Vagina (tissue), 2 donors: ENCODE measurements at regions not wholly inside any gene's neighbourhood (a gene's known extent, or its start where the extent isn't known, plus 50 kb on each side); places are given as distances from the start of the nearest gene placed in this dataset.
"Not testable (repeated sequence)": the region's sequence is repeated elsewhere in the genome, so short reads cannot be mapped to it uniquely, and the experiment has no call there.

Experiments
- DNase-seq, 2 donors: peaks; one replicate each; pipeline ENCODE4 v3.0.0-alpha.2; 2017; ENCODE audit errors: extremely low spot score in 2 of 2
- H3K27ac ChIP-seq: fragments of 200-600 bp; sonication (generic); one replicate; pipeline ENCODE4 v1.5.1; 2019
- H3K27me3 ChIP-seq: fragments of 200-600 bp; sonication (generic); one replicate; pipeline ENCODE4 v1.5.1; 2019
- H3K36me3 ChIP-seq, 2 donors: fragments of 200-600 bp; sonication (generic); one replicate each; pipeline ENCODE4 v1.5.1; 2017 to 2019
- H3K4me1 ChIP-seq: fragments of 200-600 bp; sonication (generic); one replicate; pipeline ENCODE4 v1.5.1; 2019
- H3K4me3 ChIP-seq, 2 donors: fragments of 200-600 bp; sonication (generic); 1 replicate in 1 of 2; 2 replicates in 1 of 2; pipeline ENCODE4 v1.5.1; 2016 to 2019
- H3K9me3 ChIP-seq: fragments of 200-600 bp; sonication (generic); one replicate; pipeline ENCODE4 v1.5.1; 2019
- CTCF ChIP-seq, 3 experiments: fragments of 450-650 bp in 2 of 3; fragments of 200-600 bp in 1 of 3; sonication (generic) in 1 of 3; IDR thresholded peaks; one replicate each; pipeline ENCODE4 v1.5.1; 2017 to 2019; ENCODE audit warnings: antibody characterized with exemption in 3 of 3, mild to moderate bottlenecking in 2 of 3, moderate library complexity in 2 of 3
- POLR2A ChIP-seq, 2 donors: fragments of 450-650 bp; IDR thresholded peaks; one replicate each; pipeline ENCODE4 v1.6.1; 2017; ENCODE audit warnings: antibody characterized with exemption in 2 of 2, mild to moderate bottlenecking in 2 of 2, moderate library complexity in 2 of 2
- POLR2AphosphoS5 ChIP-seq, 2 donors: sonication (generic); formaldehyde crosslinking; IDR thresholded peaks; one replicate each; pipeline ENCODE4 v1.9.0; 2017; ENCODE audit warnings: antibody characterized with exemption in 2 of 2, mild to moderate bottlenecking in 2 of 2, low read depth in 1 of 2; ENCODE audit not compliant: insufficient read depth in 1 of 2
- intact Hi-C: fragments of 100-400 bp; cut with DNase I; formaldehyde crosslinking; loops from one replicate; pipeline ENCODE4 v1.15.1; 2023

- no peaks in the 10 kb centered on the region for H3K36me3 ChIP-seq
- H3K9me3 ChIP-seq, result no peaks in the 10 kb centered on the region
- no peak for TF ChIP-seq CTCF (IDR thresholded peaks at IDR 0.05)
- TF ChIP-seq POLR2AphosphoS5 (IDR thresholded peaks at IDR 0.05; ENCODE audit: insufficient read depth in 1 of 2, low read depth in 1 of 2), result no peak
- no peak for TF ChIP-seq POLR2A (IDR thresholded peaks at IDR 0.05)
- H3K4me3 ChIP-seq, result no peak overlapping the region
- no peak overlapping the region for H3K27ac ChIP-seq
- no peak for DNase-seq
- no peaks in the 10 kb centered on the region for H3K27me3 ChIP-seq
- intact Hi-C loops, result no loop called here
- H3K4me1 ChIP-seq, result no peaks in the 10 kb centered on the region
These were observed 61.4 kb upstream of the E2F3 start for GRCh38 chr6:20340068-20340848.

- no peak overlapping the region for H3K4me3 ChIP-seq
- no peaks in the 10 kb centered on the region for H3K36me3 ChIP-seq
- TF ChIP-seq POLR2A (IDR thresholded peaks at IDR 0.05) (no peak), POLR2AphosphoS5 (IDR thresholded peaks at IDR 0.05; ENCODE audit: insufficient read depth in 1 of 2, low read depth in 1 of 2) (no peak), CTCF (IDR thresholded peaks at IDR 0.05) (no peak)
- no peak overlapping the region for H3K27ac ChIP-seq
- H3K9me3 ChIP-seq, result no peaks in the 10 kb centered on the region
- no peaks in the 10 kb centered on the region for H3K4me1 ChIP-seq
- no peaks in the 10 kb centered on the region for H3K27me3 ChIP-seq
- DNase-seq, result no peak
- intact Hi-C loops, result no loop called here
These were observed 60.6 kb upstream of the E2F3 start for GRCh38 chr6:20341096-20341495.

- Histone ChIP-seq H3K27me3 (no peaks in the 10 kb centered on the region), H3K4me1 (no peaks in the 10 kb centered on the region), H3K36me3 (no peaks in the 10 kb centered on the region), H3K4me3 (no peak overlapping the region), H3K9me3 (no peaks in the 10 kb centered on the region), H3K27ac (no peak overlapping the region)
- no peak for DNase-seq
- TF ChIP-seq POLR2A (IDR thresholded peaks at IDR 0.05), result no peak
- no peak for TF ChIP-seq POLR2AphosphoS5 (IDR thresholded peaks at IDR 0.05; ENCODE audit: insufficient read depth in 1 of 2, low read depth in 1 of 2)
- TF ChIP-seq CTCF (IDR thresholded peaks at IDR 0.05), result no peak
- intact Hi-C loops, result no loop called here
These were observed 60.1 kb upstream of the E2F3 start for GRCh38 chr6:20341564-20341963.

- H3K27ac ChIP-seq, DNase-seq, H3K9me3 ChIP-seq, H3K4me3 ChIP-seq, H3K4me1 ChIP-seq, H3K36me3 ChIP-seq, H3K27me3 ChIP-seq, intact Hi-C loops: not testable (repeated sequence)
These were observed 54.7 kb upstream of the E2F3 start for GRCh38 chr6:20346948-20347347.

GRCh38 chr6:20348041-20348440 lies 53.6 kb upstream of the E2F3 start:
- intact Hi-C loops, result no loop called here
- Histone ChIP-seq H3K36me3 (no peaks in the 10 kb centered on the region), H3K9me3 (no peaks in the 10 kb centered on the region), H3K27me3 (no peaks in the 10 kb centered on the region), H3K4me3 (no peak overlapping the region), H3K4me1 (no peaks in the 10 kb centered on the region), H3K27ac (no peak overlapping the region)
- TF ChIP-seq POLR2AphosphoS5 (IDR thresholded peaks at IDR 0.05; ENCODE audit: insufficient read depth in 1 of 2, low read depth in 1 of 2) (no peak), CTCF (IDR thresholded peaks at IDR 0.05) (no peak), POLR2A (IDR thresholded peaks at IDR 0.05) (no peak)
- no peak for DNase-seq
